Stimulated activated CD4-positive, alpha-beta T cell treated with anti-CD3 and anti-CD28 coated beads, Interleukin-2, amount 100 ng/mL, for 24 hours (primary cell): ENCODE measurements at regions not wholly inside any gene's neighbourhood (a gene's known extent, or its start where the extent isn't known, plus 50 kb on each side); places are given as distances from the start of the nearest gene placed in this dataset.

Source experiments
- DNase-seq, 2 donors: peaks; one replicate each; pipeline ENCODE4 v3.0.0-alpha.2; 2020

DNA sequence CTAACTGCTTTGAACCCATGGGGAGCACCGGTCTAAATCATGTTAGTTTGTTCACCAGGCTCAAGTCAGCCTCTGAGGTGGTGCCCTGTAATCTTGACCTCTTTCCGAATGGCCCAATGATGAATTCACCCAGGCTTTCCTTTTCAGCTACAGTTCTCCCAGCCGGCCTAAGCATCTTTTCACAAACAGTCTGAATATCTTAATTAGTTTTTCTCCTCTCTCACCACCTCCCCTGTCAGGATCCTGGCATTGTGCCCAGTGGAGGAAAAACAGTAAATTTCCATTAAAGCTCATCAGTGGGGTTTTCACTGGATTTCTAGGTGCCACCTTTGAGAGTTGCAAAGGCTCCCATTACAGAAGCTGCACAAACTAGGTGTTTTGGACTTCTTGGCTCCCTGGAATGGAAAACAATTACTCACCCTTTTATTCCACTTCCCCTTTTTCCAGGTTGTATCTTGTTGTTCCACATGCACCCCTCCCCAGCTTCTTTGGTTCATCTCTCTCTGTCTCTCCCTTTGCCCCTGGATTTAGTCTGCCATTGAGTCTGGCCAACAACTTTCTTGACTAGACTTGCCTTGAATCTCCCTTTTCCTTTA, 69.4 kb upstream of the ADAMTSL1 start:
- DNase-seq = no peak

DNA sequence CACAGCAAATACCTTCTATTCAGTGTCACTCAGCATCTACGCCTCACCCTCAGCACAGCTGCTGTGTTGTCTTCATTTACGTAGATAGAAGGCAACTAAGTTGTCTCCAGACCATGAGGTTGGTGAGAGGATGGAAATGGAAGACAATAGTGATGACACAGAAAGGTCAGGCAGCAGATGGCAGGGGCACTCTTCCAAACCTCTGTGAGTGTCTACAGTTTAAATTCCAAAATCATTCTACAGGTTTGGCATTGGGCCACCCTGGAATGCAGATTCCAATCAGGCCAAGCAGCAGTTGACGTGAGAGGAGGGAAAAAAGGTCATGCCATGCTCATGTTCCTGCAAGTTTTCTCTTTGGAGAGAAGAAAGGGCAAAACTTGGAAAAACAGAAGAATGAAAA, 68.7 kb upstream of the ADAMTSL1 start:
- no peak for DNase-seq

DNA sequence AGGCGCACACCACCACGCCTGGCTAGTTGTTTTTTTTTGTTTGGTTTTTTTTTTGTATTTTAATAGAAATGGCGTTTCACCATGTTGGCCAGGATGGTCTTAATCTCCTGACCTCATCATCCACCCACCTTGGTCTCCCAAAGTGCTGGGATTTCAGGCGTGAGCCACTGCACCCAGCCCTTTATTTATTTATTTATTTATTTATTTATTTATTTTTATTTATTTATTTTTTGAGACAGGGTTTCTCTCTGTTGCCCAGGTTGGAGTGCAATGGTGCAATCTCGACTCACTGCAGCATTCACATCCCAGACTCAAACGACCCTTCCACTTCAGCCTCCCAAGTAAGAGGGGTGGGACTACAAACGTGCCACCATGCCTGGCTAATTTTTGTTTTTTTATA, 63.0 kb upstream of the ADAMTSL1 start:
- no peak for DNase-seq

DNA sequence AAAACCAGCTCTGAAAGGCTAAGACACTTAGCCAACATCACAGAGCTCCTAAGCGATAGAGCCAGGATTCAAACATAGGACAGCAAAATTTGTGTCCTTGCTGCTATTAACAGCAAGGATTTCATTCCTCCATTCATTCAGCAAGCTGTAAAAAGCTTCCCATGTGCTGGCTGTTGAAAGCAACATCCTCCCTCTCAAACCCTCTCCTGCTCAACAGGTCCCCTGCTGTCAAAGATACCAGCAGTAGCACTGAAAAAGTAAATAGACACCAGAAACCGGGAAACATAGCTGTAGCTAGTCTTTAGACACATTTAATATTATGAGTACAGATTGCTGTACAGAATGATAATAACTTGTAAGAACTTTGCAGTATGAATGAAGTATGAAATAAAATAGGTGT, 52.6 kb upstream of the ADAMTSL1 start:
- no peak for DNase-seq

DNA sequence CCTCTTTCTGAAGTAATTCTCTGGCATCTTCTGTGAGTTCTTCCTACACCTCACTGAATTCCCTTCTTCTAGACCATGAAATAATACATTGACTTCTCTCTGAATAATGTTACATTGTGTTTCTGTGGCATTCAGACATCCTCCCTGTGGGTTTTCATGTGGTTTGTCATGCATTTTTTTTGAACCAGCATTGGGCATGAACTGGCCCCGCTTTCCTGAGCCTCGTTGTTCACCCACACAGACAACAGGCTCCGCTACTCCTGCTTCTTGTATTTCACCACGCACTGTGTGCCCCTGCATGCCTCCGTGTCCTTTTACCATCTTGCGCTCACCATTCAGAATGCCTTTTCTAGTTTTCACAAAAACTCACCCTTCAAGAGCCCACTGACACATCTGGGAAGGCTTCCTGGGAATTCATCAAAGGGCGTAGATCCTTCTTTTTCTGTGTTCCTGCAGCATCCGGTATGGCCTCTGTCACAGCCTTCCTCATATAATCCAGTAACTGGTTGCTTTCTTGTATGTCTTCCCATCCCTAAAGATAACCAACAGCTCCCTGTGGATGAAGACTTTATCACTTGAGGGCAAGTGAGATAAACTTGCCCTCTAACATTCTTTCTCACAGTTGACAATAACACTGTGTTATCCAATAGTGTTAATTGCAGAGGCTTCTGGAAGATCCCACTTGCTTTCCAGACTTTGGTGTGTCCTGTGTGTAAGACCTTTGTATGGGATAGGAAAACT, 51.5 kb upstream of the ADAMTSL1 start:
- no peak for DNase-seq

DNA sequence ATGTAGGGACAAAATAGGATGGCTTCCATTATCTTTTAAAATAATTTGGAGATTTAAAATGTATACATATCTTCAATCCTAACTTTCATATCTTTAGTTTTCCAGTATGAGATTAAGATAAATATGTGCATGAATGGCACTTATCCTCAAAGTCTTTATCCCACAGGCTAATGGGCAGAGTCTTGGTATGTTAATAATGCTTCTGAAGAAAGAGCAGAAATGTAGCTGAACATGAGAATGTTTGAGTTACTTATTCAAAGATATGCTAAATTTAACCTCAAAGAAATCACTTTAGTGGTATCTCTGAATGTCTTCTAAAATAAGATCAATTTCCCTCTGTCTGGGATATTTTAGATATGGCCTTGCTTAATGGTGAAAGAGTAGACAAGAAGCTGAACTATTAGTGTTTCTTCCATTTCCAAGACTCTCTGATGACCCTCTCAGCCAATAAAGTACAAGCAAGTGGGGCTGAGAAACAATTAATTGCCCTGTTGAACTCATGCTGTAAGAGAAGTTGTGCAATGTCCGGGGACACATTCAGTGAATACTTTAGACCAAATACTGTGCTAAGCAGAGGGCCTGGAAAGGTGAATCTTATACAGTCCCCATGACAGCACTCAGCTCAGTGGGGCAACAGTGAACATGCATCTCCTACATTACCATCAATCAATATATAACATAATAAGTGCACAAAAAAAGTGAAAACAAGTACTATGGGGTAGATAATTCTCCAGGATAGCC, 50.0 kb upstream of the ADAMTSL1 start:
- no peak for DNase-seq
